ENCODE measurements at regions not wholly inside any gene's neighbourhood (a gene's known extent, or its start where the extent isn't known, plus 50 kb on each side); places are given as distances from the start of the nearest gene placed in this dataset.

DNA sequence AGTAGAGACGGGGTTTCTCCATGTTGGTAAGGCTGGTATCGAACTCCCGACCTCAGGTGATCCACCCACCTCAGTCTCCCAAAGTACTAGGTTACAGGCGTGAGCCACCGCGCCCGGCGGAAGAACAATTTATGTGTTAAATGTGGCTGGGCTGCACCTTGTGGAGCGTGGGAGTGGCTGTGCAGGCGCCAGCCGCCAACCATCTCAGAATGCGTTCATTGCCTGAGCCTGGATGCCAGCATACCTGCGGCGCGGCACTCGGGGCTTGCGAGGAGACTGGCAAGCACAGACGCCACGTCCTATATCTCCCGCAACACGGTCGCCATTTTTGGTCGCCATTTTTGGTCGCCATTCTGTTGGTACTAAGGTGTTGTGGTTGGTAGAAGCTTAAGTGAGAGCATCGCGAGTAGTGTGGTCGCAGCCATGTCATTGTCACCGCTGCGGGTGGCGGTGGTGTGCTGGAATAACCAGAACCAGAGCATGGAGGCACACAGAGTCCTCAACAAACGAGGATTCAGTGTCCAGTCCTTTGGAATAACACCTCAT is 193.6 kb upstream of the HTR2C start:
- peaks cover 0 to 4% of the 10 kb centered on the region in 2 experiments; a peak in 2 of 5 replicates for H3K4me1 ChIP-seq (replicated peaks in 1 of 2; ENCODE audit: control insufficient read depth in 2 of 2, insufficient read depth in 2 of 2, low read length in 2 of 2)
- intact Hi-C loops (cut with micrococcal nuclease): no loop called here
- no peaks in the 10 kb centered on the region for H4K20me1 ChIP-seq (replicated peaks; ENCODE audit: control insufficient read depth, insufficient read depth, low read length)
- in situ Hi-C loops (cut with MboI): no loop called here
- no peaks in the 10 kb centered on the region for H3K36me3 ChIP-seq (ENCODE audit: control insufficient read depth, insufficient read depth, low read length)
- H3K9me3 ChIP-seq (replicated peaks; ENCODE audit: control insufficient read depth, insufficient read depth, low read depth, low read length): no peaks in the 10 kb centered on the region
- peak in 2 of 4 experiments; percentile 4 to 13 for DNase-seq (ENCODE audit: extremely low read depth in 1 of 4, low spot score in 3 of 4)
- H2AFZ ChIP-seq (ENCODE audit: low read depth, low read length): peak overlapping the region; percentile 93
- H3K27ac ChIP-seq (ENCODE audit: extremely low read depth, low read depth, low read length): no peak overlapping the region
- H3K9me1 ChIP-seq (ENCODE audit: control insufficient read depth, insufficient read depth, low read length): no peaks in the 10 kb centered on the region
- no peaks in the 10 kb centered on the region for H3K79me2 ChIP-seq (ENCODE audit: control insufficient read depth, insufficient read depth, low read length)
- H3K4me2 ChIP-seq (ENCODE audit: insufficient read depth, low read length): peak overlapping the region; percentile 78
- no TSS peak for BruUV-seq (replicated peaks)
- FAIRE-seq: no peak
- CTCF ChIA-PET (ENCODE audit: low intra/inter-chr PET ratio): no interaction called here
- peaks cover 0 to 4% of the 10 kb centered on the region in 2 experiments; a peak in 3 of 5 replicates for H3K27me3 ChIP-seq (ENCODE audit: control insufficient read depth in 2 of 2, insufficient read depth in 2 of 2, low read length in 2 of 2)
- peak; percentile 77 for ATAC-seq
- H3K4me3 ChIP-seq: peak overlapping the region; percentile 42
- WGBS (ENCODE audit: insufficient coverage, low coverage, missing lambda C conversion rate): 3% methylated on average over 31 of the region's 31 CpGs
- POLR2A ChIA-PET: no interaction called here
- H3K9ac ChIP-seq (ENCODE audit: insufficient read depth in 1 of 2, low read depth in 2 of 2, low read length in 2 of 2): peak overlapping the region in 1 of 2 experiments; percentile 68; a peak in 1 of 4 replicates
- TF ChIP-seq, protein P1, sequence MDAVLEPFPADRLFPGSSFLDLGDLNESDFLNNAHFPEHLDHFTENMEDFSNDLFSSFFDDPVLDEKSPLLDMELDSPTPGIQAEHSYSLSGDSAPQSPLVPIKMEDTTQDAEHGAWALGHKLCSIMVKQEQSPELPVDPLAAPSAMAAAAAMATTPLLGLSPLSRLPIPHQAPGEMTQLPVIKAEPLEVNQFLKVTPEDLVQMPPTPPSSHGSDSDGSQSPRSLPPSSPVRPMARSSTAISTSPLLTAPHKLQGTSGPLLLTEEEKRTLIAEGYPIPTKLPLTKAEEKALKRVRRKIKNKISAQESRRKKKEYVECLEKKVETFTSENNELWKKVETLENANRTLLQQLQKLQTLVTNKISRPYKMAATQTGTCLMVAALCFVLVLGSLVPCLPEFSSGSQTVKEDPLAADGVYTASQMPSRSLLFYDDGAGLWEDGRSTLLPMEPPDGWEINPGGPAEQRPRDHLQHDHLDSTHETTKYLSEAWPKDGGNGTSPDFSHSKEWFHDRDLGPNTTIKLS (IDR thresholded peaks at IDR 0.05; ENCODE audit: borderline replicate concordance, low read depth): peak; percentile 50; the same call in 1 of the 2 replicates
- TF ChIP-seq DMBX1 (CRISPR knock-in tag; IDR thresholded peaks at IDR 0.05; ENCODE audit: borderline replicate concordance): no peak
- TF ChIP-seq ZKSCAN1 (IDR thresholded peaks at IDR 0.05; ENCODE audit: low read depth, low read length): no peak
- no peak for TF ChIP-seq FOXK2 (conservative IDR thresholded peaks at IDR 0.05 in 1 of 2, IDR thresholded peaks at IDR 0.05 in 1 of 2; ENCODE audit: low read depth in 2 of 2)
- no peak for TF ChIP-seq CBFA2T2 (conservative IDR thresholded peaks at IDR 0.05)
- no peak for TF ChIP-seq ZC3H4 (CRISPR knock-in tag; IDR thresholded peaks at IDR 0.05; ENCODE audit: borderline replicate concordance)
- TF ChIP-seq EWSR1 (IDR thresholded peaks at IDR 0.05; ENCODE audit: borderline replicate concordance, low read depth, partially characterized antibody): no peak
- TF ChIP-seq TBL1XR1 (IDR thresholded peaks at IDR 0.05; ENCODE audit: low read length in 2 of 2): no peak
- no peak for TF ChIP-seq RBM34 (IDR thresholded peaks at IDR 0.05; ENCODE audit: borderline replicate concordance, insufficient read depth, low read length)
- no peak for TF ChIP-seq SMARCA5 (IDR thresholded peaks at IDR 0.05)
- no peak for TF ChIP-seq ZNF583 (CRISPR knock-in tag; IDR thresholded peaks at IDR 0.05)
- no peak for TF ChIP-seq HOXB6 (CRISPR knock-in tag; IDR thresholded peaks at IDR 0.05; ENCODE audit: borderline replicate concordance)
- TF ChIP-seq, protein P2, sequence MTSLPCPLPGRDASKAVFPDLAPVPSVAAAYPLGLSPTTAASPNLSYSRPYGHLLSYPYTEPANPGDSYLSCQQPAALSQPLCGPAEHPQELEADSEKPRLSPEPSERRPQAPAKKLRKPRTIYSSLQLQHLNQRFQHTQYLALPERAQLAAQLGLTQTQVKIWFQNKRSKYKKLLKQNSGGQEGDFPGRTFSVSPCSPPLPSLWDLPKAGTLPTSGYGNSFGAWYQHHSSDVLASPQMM (CRISPR knock-in tag; IDR thresholded peaks at IDR 0.05): no peak
- TF ChIP-seq MAFG (tag; conservative IDR thresholded peaks at IDR 0.05): no peak
- no peak for TF ChIP-seq FOXP1 (CRISPR knock-in tag; IDR thresholded peaks at IDR 0.05)
- no peak for TF ChIP-seq KLF1 (tag; IDR thresholded peaks at IDR 0.05)
- TF ChIP-seq ZNF232 (CRISPR knock-in tag; IDR thresholded peaks at IDR 0.05): no peak
- no peak for TF ChIP-seq HDAC6 (IDR thresholded peaks at IDR 0.05; ENCODE audit: low read depth, low read length)
- no peak for TF ChIP-seq ZNF212 (CRISPR knock-in tag; IDR thresholded peaks at IDR 0.05)
- TF ChIP-seq TRIM28 (IDR thresholded peaks at IDR 0.05): no peak
- no peak for TF ChIP-seq ZEB2 (IDR thresholded peaks at IDR 0.05)
- TF ChIP-seq, protein P3, sequence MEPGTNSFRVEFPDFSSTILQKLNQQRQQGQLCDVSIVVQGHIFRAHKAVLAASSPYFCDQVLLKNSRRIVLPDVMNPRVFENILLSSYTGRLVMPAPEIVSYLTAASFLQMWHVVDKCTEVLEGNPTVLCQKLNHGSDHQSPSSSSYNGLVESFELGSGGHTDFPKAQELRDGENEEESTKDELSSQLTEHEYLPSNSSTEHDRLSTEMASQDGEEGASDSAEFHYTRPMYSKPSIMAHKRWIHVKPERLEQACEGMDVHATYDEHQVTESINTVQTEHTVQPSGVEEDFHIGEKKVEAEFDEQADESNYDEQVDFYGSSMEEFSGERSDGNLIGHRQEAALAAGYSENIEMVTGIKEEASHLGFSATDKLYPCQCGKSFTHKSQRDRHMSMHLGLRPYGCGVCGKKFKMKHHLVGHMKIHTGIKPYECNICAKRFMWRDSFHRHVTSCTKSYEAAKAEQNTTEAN (CRISPR knock-in tag; IDR thresholded peaks at IDR 0.05): no peak
- TF ChIP-seq HEY1 (CRISPR knock-in tag; IDR thresholded peaks at IDR 0.05; ENCODE audit: borderline replicate concordance): no peak
- TF ChIP-seq EP300 (IDR thresholded peaks at IDR 0.05; ENCODE audit: low read length): no peak
